CD4-positive, alpha-beta T cell (primary cell): ENCODE measurements at regions not wholly inside any gene's neighbourhood (a gene's known extent, or its start where the extent isn't known, plus 50 kb on each side); places are given as distances from the start of the nearest gene placed in this dataset.

ENCODE experiments used
- ATAC-seq: fragments of 200-7000 bp; cut with Tn5 transposase; one replicate; pipeline ENCODE4 v1.10.0; 2022; ENCODE audit warnings: mild to moderate bottlenecking; ENCODE audit not compliant: poor library complexity
- CTCF ChIA-PET: fragments of 350-600 bp; sonication (Branson Sonifier 250); formaldehyde crosslinking; loops from one replicate; lab custom pipeline; 2021; ENCODE audit warnings: antibody characterized with exemption, inconsistent platforms; lab: Charles Lee
- POLR2A ChIA-PET: fragments of 350-600 bp; sonication (Branson Sonifier 250); formaldehyde crosslinking; loops from one replicate; lab custom pipeline; 2021; ENCODE audit warnings: antibody characterized with exemption, inconsistent platforms; lab: Charles Lee
- DNase-seq, 14 experiments: peaks; one replicate each; pipeline ENCODE4 v3.0.0-alpha.2; 2013 to 2020; ENCODE audit warnings: mixed read lengths in 2 of 14
- H3K27ac ChIP-seq, 2 donors: one replicate each; pipeline versions ENCODE4 v1.5.1 to v1.7.0; 2013; ENCODE audit warnings: low read length in 2 of 2, low read depth in 1 of 2, mild to moderate bottlenecking in 1 of 2
- H3K27me3 ChIP-seq, 2 experiments: 1 replicate in 1 of 2; 2 replicates in 1 of 2; pipeline versions ENCODE4 v1.6.1 to v1.7.0; 2013; ENCODE audit warnings: low read length in 2 of 2, control low read depth in 1 of 2, mild to moderate bottlenecking in 1 of 2, moderate library complexity in 1 of 2; ENCODE audit not compliant: insufficient read depth in 2 of 2, control insufficient read depth in 1 of 2
- H3K36me3 ChIP-seq: one replicate; pipeline ENCODE4 v1.6.1; 2013; ENCODE audit warnings: low read length, control low read depth; ENCODE audit not compliant: insufficient read depth
- H3K4me1 ChIP-seq: one replicate; pipeline ENCODE4 v1.6.1; 2013; ENCODE audit warnings: low read length, control low read depth; ENCODE audit not compliant: insufficient read depth
- H3K4me3 ChIP-seq: one replicate; pipeline ENCODE4 v1.5.1; 2013; ENCODE audit warnings: mild to moderate bottlenecking, low read length, moderate library complexity
- H3K9me3 ChIP-seq, 2 experiments: 1 replicate in 1 of 2; 2 replicates in 1 of 2; pipeline versions ENCODE4 v1.6.1 to v1.7.0; 2013; ENCODE audit warnings: low read length in 2 of 2, mild to moderate bottlenecking in 2 of 2, control low read depth in 1 of 2, moderate library complexity in 1 of 2; ENCODE audit not compliant: control insufficient read depth in 1 of 2, insufficient read depth in 1 of 2
- H3K27ac Mint-ChIP-seq: one replicate; pipeline ENCODE4 v1.8.0; 2020; ENCODE audit warnings: mixed read lengths
- H3K27me3 Mint-ChIP-seq: one replicate; pipeline ENCODE4 v1.8.0; 2021; ENCODE audit warnings: mixed read lengths
- H3K36me3 Mint-ChIP-seq: one replicate; pipeline ENCODE4 v1.8.0; 2021; ENCODE audit warnings: low read depth, mixed read lengths
- H3K4me1 Mint-ChIP-seq: one replicate; pipeline ENCODE4 v1.8.0; 2021; ENCODE audit warnings: low read depth, mixed read lengths
- H3K4me3 Mint-ChIP-seq: one replicate; pipeline ENCODE4 v1.8.0; 2020; ENCODE audit warnings: mild to moderate bottlenecking, mixed read lengths
- H3K9me3 Mint-ChIP-seq: one replicate; pipeline ENCODE4 v1.8.0; 2020; ENCODE audit warnings: mixed read lengths
- intact Hi-C, 2 experiments: fragments of 100-400 bp; cut with DNase I in 1 of 2; cut with micrococcal nuclease in 1 of 2; formaldehyde crosslinking; loops; one replicate each; pipeline versions ENCODE4 v1.15.1 to v1.9.0; 2023 to 2025; cut with DNase I, micrococcal nuclease
- TF ChIP-seq, protein P1 (sequence below): fragments of 200-600 bp; IDR thresholded peaks from one replicate; pipeline ENCODE4 v1.8.0; 2022; ENCODE audit warnings: antibody characterized with exemption, mild to moderate bottlenecking

DNA sequence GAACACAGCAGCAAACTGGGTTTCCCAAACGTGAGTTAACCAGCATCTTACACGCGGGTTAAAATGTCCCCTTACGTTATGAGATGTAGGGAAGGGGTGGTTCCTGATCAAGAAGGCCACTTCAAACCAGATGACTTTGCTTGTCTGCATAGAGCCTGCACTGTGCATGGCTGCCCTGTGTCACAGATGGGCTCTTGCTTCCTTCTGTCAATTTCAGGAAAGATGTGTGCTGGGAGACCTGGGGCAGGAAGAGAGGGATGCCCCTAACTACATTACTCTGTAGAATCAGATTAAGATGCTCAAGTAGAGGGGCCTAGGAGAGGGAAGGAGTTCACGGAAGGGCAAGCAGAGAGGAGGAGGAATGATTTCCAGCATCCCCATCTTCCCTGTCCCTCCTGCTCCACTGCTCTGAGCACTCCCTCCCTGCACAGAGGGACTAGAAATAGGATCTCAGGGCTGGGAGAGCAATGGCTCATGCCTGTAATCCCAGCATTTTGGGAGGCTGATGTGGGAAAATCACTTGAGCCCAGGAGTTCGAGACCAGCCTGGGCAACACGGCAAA is 63.5 kb upstream of the ZMYND8 start:
- no peaks in the 10 kb centered on the region for H3K27me3 Mint-ChIP-seq
- H3K4me3 Mint-ChIP-seq, result no peak overlapping the region
- Histone ChIP-seq H3K27ac (no peak overlapping the region), H3K27me3 (no peaks in the 10 kb centered on the region), H3K4me3 (no peak overlapping the region), H3K36me3 (no peaks in the 10 kb centered on the region), H3K9me3 (no peaks in the 10 kb centered on the region), H3K4me1 (peaks cover 19% of the 10 kb centered on the region)
- ATAC-seq (no peak), DNase-seq (no peak)
- H3K36me3 Mint-ChIP-seq, result no peaks in the 10 kb centered on the region
- H3K27ac Mint-ChIP-seq, result no peak overlapping the region
- POLR2A ChIA-PET, result no interaction called here
- intact Hi-C loops, result loop anchor here (5.0 kb wide), 1 partner anchor 82 kb away; the partner anchor contains the start of gene NCOA3 (in 2 of the 2)
- H3K9me3 Mint-ChIP-seq, result no peaks in the 10 kb centered on the region
- TF ChIP-seq, protein P1, sequence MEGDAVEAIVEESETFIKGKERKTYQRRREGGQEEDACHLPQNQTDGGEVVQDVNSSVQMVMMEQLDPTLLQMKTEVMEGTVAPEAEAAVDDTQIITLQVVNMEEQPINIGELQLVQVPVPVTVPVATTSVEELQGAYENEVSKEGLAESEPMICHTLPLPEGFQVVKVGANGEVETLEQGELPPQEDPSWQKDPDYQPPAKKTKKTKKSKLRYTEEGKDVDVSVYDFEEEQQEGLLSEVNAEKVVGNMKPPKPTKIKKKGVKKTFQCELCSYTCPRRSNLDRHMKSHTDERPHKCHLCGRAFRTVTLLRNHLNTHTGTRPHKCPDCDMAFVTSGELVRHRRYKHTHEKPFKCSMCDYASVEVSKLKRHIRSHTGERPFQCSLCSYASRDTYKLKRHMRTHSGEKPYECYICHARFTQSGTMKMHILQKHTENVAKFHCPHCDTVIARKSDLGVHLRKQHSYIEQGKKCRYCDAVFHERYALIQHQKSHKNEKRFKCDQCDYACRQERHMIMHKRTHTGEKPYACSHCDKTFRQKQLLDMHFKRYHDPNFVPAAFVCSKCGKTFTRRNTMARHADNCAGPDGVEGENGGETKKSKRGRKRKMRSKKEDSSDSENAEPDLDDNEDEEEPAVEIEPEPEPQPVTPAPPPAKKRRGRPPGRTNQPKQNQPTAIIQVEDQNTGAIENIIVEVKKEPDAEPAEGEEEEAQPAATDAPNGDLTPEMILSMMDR, result no peak
- CTCF ChIA-PET, result no interaction called here
- H3K4me1 Mint-ChIP-seq, result peaks cover 27% of the 10 kb centered on the region

DNA sequence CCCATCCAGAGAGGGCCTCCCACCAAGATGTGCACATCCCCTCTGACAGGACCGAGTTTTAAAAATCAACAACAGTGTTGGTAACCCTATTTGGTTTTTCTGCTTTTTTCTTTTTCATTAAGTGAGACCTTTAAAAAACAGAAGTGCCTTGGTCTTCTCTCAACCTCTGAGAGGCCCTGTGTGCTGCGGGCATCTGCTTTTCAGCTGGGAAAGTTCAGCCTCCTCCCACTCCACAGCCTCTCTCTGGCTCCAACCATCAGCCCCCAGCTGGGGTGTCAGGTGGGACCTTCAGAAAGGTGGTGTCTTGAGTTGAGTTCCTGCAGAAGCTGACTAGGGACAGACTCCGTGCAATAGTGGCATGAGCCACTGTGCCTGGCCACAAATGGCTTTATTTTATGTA is 64.6 kb upstream of the ZMYND8 start:
- Histone ChIP-seq H3K4me3 (no peak overlapping the region), H3K4me1 (peaks cover 9% of the 10 kb centered on the region), H3K36me3 (no peaks in the 10 kb centered on the region), H3K27ac (no peak overlapping the region), H3K27me3 (no peaks in the 10 kb centered on the region), H3K9me3 (peaks cover 0 to 4% of the 10 kb centered on the region in 2 experiments)
- Mint-ChIP-seq H3K27me3 (no peaks in the 10 kb centered on the region), H3K9me3 (no peaks in the 10 kb centered on the region), H3K36me3 (no peaks in the 10 kb centered on the region), H3K4me3 (no peak overlapping the region), H3K27ac (no peak overlapping the region), H3K4me1 (peaks cover 19% of the 10 kb centered on the region)
- intact Hi-C loops, result no loop called here
- DNase-seq (no peak), ATAC-seq (no peak)
- ChIA-PET POLR2A (no interaction called here), CTCF (no interaction called here)
- TF ChIP-seq, protein P1, result no peak

DNA sequence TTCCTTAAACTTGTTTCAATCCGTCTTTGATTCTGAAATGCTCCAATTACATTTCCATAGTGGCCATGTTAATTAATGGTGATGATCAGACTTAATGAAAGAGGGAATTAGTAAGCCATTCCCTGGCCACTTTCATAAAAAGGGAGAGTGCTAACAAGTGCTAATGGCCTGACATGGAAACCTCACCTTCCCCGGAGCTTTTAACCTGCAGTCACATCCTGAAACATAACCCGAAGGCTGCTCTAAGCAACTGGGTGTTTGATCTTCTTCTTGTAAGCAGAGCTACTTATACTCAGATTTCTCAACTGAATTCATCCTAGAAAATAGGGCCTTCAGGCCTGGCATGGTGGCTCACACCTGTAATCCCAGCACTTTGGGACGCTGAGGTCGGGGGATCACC is 67.1 kb upstream of the ZMYND8 start:
- Histone ChIP-seq H3K27me3 (no peaks in the 10 kb centered on the region), H3K4me1 (no peaks in the 10 kb centered on the region), H3K4me3 (no peak overlapping the region), H3K36me3 (no peaks in the 10 kb centered on the region), H3K27ac (no peak overlapping the region), H3K9me3 (peaks cover 16 to 22% of the 10 kb centered on the region in 2 experiments)
- DNase-seq, result no peak
- ATAC-seq, result no peak
- H3K27me3 Mint-ChIP-seq, result no peaks in the 10 kb centered on the region
- no peak overlapping the region for H3K27ac Mint-ChIP-seq
- H3K36me3 Mint-ChIP-seq, result no peaks in the 10 kb centered on the region
- no peaks in the 10 kb centered on the region for H3K4me1 Mint-ChIP-seq
- H3K4me3 Mint-ChIP-seq, result no peak overlapping the region
- intact Hi-C loops, result no loop called here
- peaks cover 8% of the 10 kb centered on the region for H3K9me3 Mint-ChIP-seq
- ChIA-PET POLR2A (no interaction called here), CTCF (no interaction called here)
- TF ChIP-seq, protein P1, result no peak
